ENCODE measurements at regions not wholly inside any gene's neighbourhood (a gene's known extent, or its start where the extent isn't known, plus 50 kb on each side); places are given as distances from the start of the nearest gene placed in this dataset.

DNA sequence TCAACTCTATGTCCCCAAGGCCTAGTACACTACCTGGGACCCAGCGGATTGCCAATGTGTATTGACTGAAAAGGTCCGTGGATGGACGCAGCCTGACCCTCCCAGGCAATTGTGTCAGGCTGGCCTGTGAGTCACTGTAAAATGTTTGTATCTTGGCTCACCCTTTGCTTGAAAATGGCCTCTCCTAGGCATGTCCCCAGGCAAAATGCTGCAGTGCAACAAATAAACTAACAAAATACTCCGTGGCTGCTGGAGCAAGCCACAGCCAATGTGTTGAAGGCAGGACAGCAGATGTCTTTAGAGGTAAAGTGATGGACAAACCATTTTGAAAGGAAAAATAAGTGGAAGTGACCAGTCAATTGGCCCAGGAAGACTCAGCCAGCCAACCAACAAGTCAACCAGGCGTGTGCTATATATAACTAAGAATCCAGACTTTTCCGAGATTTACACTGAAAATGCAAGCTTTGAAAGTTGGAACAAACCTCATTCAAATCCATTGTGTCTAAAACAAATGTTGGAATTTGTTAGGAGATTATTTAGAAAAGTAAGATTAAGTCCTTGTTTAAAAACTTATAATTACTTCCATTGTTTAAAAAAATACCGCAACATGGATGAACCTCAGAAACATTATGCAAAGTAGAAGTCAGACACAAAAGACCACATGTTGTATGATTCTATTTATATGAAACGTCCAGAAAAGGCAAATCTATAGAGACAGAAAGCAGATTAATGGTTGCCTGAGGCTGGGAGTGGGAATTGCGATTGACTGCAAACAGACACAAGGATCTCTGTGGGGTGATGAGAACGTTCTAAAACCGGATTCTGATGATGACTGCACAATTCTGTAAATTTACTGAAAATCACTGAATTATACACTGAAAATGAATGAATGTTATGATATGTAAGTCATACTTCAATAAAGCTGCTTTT is 191.2 kb downstream of the TLE3 start:
- no peak overlapping the region for H3K4me3 ChIP-seq (ENCODE audit: low read depth in 1 of 3, low read length in 3 of 3)
- no peak overlapping the region for H3K9ac ChIP-seq (ENCODE audit: low read depth in 1 of 2, low read length in 2 of 2)
- TF ChIP-seq FOXA2 (IDR thresholded peaks at IDR 0.05) (no peak), GABPA (IDR thresholded peaks at IDR 0.05 in 1 of 2, conservative IDR thresholded peaks at IDR 0.05 in 1 of 2) (no peak), HNF4A (conservative IDR thresholded peaks at IDR 0.05) (no peak), JUND (IDR thresholded peaks at IDR 0.05) (no peak), REST (IDR thresholded peaks at IDR 0.05) (no peak), FOXA1 (IDR thresholded peaks at IDR 0.05) (no peak), ATF3 (IDR thresholded peaks at IDR 0.05) (no peak), NR2F2 (IDR thresholded peaks at IDR 0.05) (no peak), RAD21 (IDR thresholded peaks at IDR 0.05) (no peak), HNF4G (IDR thresholded peaks at IDR 0.05) (no peak), EGR1 (IDR thresholded peaks at IDR 0.05; ENCODE audit: low read depth in 2 of 2) (no peak), MAX (IDR thresholded peaks at IDR 0.05) (no peak), TAF1 (conservative IDR thresholded peaks at IDR 0.05) (no peak), SP1 (IDR thresholded peaks at IDR 0.05) (no peak), YY1 (IDR thresholded peaks at IDR 0.05) (no peak), ZBTB33 (IDR thresholded peaks at IDR 0.05) (no peak), RXRA (IDR thresholded peaks at IDR 0.05) (no peak)
- TF ChIP-seq, protein P1, sequence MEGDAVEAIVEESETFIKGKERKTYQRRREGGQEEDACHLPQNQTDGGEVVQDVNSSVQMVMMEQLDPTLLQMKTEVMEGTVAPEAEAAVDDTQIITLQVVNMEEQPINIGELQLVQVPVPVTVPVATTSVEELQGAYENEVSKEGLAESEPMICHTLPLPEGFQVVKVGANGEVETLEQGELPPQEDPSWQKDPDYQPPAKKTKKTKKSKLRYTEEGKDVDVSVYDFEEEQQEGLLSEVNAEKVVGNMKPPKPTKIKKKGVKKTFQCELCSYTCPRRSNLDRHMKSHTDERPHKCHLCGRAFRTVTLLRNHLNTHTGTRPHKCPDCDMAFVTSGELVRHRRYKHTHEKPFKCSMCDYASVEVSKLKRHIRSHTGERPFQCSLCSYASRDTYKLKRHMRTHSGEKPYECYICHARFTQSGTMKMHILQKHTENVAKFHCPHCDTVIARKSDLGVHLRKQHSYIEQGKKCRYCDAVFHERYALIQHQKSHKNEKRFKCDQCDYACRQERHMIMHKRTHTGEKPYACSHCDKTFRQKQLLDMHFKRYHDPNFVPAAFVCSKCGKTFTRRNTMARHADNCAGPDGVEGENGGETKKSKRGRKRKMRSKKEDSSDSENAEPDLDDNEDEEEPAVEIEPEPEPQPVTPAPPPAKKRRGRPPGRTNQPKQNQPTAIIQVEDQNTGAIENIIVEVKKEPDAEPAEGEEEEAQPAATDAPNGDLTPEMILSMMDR (IDR thresholded peaks at IDR 0.05; ENCODE audit: low read depth, low read length, missing input control): no peak
- WGBS: 85% methylated on average over 11 of the region's 11 CpGs
- H3K4me1 ChIP-seq (ENCODE audit: control insufficient read depth in 4 of 4, insufficient read depth in 4 of 4, low read length in 3 of 4): no peaks in the 10 kb centered on the region
- H3K36me3 ChIP-seq (ENCODE audit: control insufficient read depth in 4 of 4, insufficient read depth in 3 of 4, low read depth in 1 of 4, low read length in 3 of 4): no peaks in the 10 kb centered on the region
- no peak overlapping the region for H3K27ac ChIP-seq (ENCODE audit: low read depth in 1 of 2, low read length in 2 of 2)
- peaks cover 0 to 3% (median 0%) of the 10 kb centered on the region in 4 donors for H3K9me3 ChIP-seq (ENCODE audit: control insufficient read depth in 4 of 4, low read length in 3 of 4)
- DNase-seq (ENCODE audit: low spot score): no peak
- H3K27me3 ChIP-seq (ENCODE audit: control insufficient read depth in 4 of 4, insufficient read depth in 4 of 4, low read length in 3 of 4): peaks cover 0 to 2% (median 0%) of the 10 kb centered on the region in 4 donors

Data from liver (tissue), 8 donors.